GM23338 (cell line): ENCODE measurements at regions not wholly inside any gene's neighbourhood (a gene's known extent, or its start where the extent isn't known, plus 50 kb on each side); places are given as distances from the start of the nearest gene placed in this dataset.

Source experiments
- ATAC-seq: fragments of 200-7000 bp; cut with Tn5 transposase; 3 replicates; pipeline ENCODE4 v1.9.1; 2020
- DNase-seq: peaks from one replicate; pipeline ENCODE4 v3.0.0-alpha.2; 2015; ENCODE audit warnings: low spot score
- H2AFZ ChIP-seq: fragments of 200-600 bp; sonication (generic); 2 replicates; pipeline ENCODE4 v1.8.0; 2016; ENCODE audit warnings: antibody characterized with exemption, mild to moderate bottlenecking, moderate library complexity
- H3F3A ChIP-seq: fragments of 200-600 bp; sonication (generic); replicated peaks from 2 replicates; pipeline ENCODE4 v1.8.0; 2017; ENCODE audit warnings: antibody characterized with exemption, mixed run types, low read depth
- H3K27ac ChIP-seq: fragments of 200-600 bp; sonication (generic); 2 replicates; pipeline ENCODE4 v1.6.1; 2016; ENCODE audit warnings: low read depth
- H3K27me3 ChIP-seq: fragments of 200-600 bp; sonication (generic); 2 replicates; pipeline ENCODE4 v1.8.0; 2016; ENCODE audit warnings: mild to moderate bottlenecking, mixed run types, moderate library complexity; ENCODE audit not compliant: insufficient read depth
- H3K36me3 ChIP-seq: fragments of 200-600 bp; sonication (generic); 2 replicates; pipeline ENCODE4 v1.8.0; 2016; ENCODE audit warnings: mild to moderate bottlenecking; ENCODE audit not compliant: insufficient read depth
- H3K4me1 ChIP-seq: fragments of 200-600 bp; sonication (generic); 2 replicates; pipeline ENCODE4 v1.8.0; 2016; ENCODE audit warnings: mild to moderate bottlenecking, moderate library complexity; ENCODE audit not compliant: insufficient read depth
- H3K4me2 ChIP-seq: fragments of 200-600 bp; sonication (generic); 2 replicates; pipeline ENCODE4 v1.7.1; 2017; ENCODE audit warnings: mixed run types
- H3K4me3 ChIP-seq: fragments of 200-600 bp; sonication (generic); 2 replicates; pipeline ENCODE4 v1.6.1; 2016; ENCODE audit warnings: mixed run types
- H3K79me2 ChIP-seq: fragments of 200-600 bp; sonication (generic); replicated peaks from 2 replicates; pipeline ENCODE4 v1.8.0; 2017; ENCODE audit warnings: mild to moderate bottlenecking; ENCODE audit not compliant: insufficient read depth
- H3K9me2 ChIP-seq: fragments of 200-600 bp; sonication (generic); 2 replicates; pipeline ENCODE4 v1.8.0; 2017; ENCODE audit not compliant: insufficient read depth
- H4K20me1 ChIP-seq: fragments of 200-600 bp; sonication (generic); replicated peaks from 2 replicates; pipeline ENCODE4 v1.8.0; 2017; ENCODE audit warnings: mild to moderate bottlenecking; ENCODE audit not compliant: insufficient read depth
- H3K27ac Mint-ChIP-seq: 2 replicates; pipeline ENCODE4 v1.8.0; 2020; ENCODE audit warnings: inconsistent platforms, mild to moderate bottlenecking, moderate library complexity, mixed read lengths
- H3K27me3 Mint-ChIP-seq: 3 replicates; pipeline ENCODE4 v1.8.0; 2022; ENCODE audit warnings: low read depth, mild to moderate bottlenecking, moderate library complexity, mixed read lengths, inconsistent platforms; ENCODE audit not compliant: insufficient read depth, poor library complexity
- H3K36me3 Mint-ChIP-seq: 3 replicates; pipeline ENCODE4 v1.8.0; 2021; ENCODE audit warnings: low read depth, mild to moderate bottlenecking, inconsistent platforms, moderate library complexity, mixed read lengths
- H3K4me1 Mint-ChIP-seq: 3 replicates; pipeline ENCODE4 v1.8.0; 2020; ENCODE audit warnings: mild to moderate bottlenecking, inconsistent platforms, mixed read lengths
- H3K4me3 Mint-ChIP-seq: 3 replicates; pipeline ENCODE4 v1.8.0; 2021; ENCODE audit warnings: moderate library complexity, mild to moderate bottlenecking, inconsistent platforms, mixed read lengths
- H3K9me3 Mint-ChIP-seq: 3 replicates; pipeline ENCODE4 v1.8.0; 2020; ENCODE audit warnings: moderate library complexity, mild to moderate bottlenecking, inconsistent platforms, mixed read lengths
- CREB1 ChIP-seq: fragments of 250-450 bp; sonication (Bioruptor Pico); IDR thresholded peaks from 2 replicates; pipeline ENCODE4 v1.5.0; 2020; ENCODE audit warnings: low read depth, mild to moderate bottlenecking, moderate library complexity
- JUNB ChIP-seq: IDR thresholded peaks from one replicate; pipeline ENCODE4 v1.6.1; 2016; ENCODE audit warnings: antibody characterized with exemption; ENCODE audit not compliant: unreplicated experiment
- POLR2AphosphoS5 ChIP-seq: IDR thresholded peaks from 2 replicates; pipeline ENCODE4 v1.6.1; 2016; ENCODE audit warnings: antibody characterized with exemption, low read depth
- REST ChIP-seq: IDR thresholded peaks from one replicate; pipeline ENCODE4 v1.6.1; 2018; ENCODE audit warnings: antibody characterized with exemption; ENCODE audit not compliant: unreplicated experiment
- ZNF462 ChIP-seq: fragments of 250-450 bp; sonication (Bioruptor Pico); IDR thresholded peaks from 2 replicates; pipeline ENCODE4 v1.5.0; 2020; ENCODE audit warnings: mild to moderate bottlenecking, moderate library complexity

DNA sequence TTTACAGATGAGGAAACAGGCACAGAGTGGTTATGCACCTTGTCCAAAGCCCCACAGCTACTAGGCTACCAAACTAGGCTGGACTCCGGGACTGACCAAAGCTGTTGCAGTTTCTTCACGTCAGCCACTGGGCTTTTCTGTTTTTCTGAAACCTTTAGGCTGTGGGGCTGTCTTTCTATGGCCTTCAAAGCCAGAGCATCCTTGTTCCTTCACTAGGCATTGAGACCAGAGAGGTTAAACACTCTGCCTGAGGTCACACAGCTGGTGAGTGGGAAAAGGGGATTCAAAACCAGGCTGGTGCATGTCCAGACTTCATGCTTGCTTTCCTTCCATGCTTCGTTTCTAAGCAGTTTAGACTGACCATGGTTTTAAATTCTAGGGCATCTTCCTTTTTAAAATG is 97.5 kb upstream of the KCNG1 start:
- H3K36me3 Mint-ChIP-seq = no peaks in the 10 kb centered on the region
- H3K4me3 ChIP-seq = no peak overlapping the region
- no peak overlapping the region for H3K27ac ChIP-seq
- H3K4me1 ChIP-seq = peaks cover 14% of the 10 kb centered on the region
- H3K27me3 Mint-ChIP-seq = peaks cover 15% of the 10 kb centered on the region
- ATAC-seq = no peak
- no peak for TF ChIP-seq JUNB
- TF ChIP-seq CREB1 (CRISPR knock-in tag) = no peak
- TF ChIP-seq REST = no peak
- no peak for TF ChIP-seq ZNF462 (CRISPR knock-in tag)
- TF ChIP-seq POLR2AphosphoS5 = no peak
- H3K79me2 ChIP-seq = no peaks in the 10 kb centered on the region
- H3K9me3 Mint-ChIP-seq = no peaks in the 10 kb centered on the region
- no peaks in the 10 kb centered on the region for H3K9me2 ChIP-seq
- no peak overlapping the region for H2AFZ ChIP-seq
- DNase-seq = no peak
- H3K36me3 ChIP-seq = no peaks in the 10 kb centered on the region
- no peaks in the 10 kb centered on the region for H4K20me1 ChIP-seq
- H3K27me3 ChIP-seq = no peaks in the 10 kb centered on the region
- no peak overlapping the region for H3K4me3 Mint-ChIP-seq
- no peaks in the 10 kb centered on the region for H3F3A ChIP-seq
- no peak overlapping the region for H3K4me2 ChIP-seq
- H3K27ac Mint-ChIP-seq = no peak overlapping the region
- peaks cover 31% of the 10 kb centered on the region for H3K4me1 Mint-ChIP-seq
